ENCODE measurements at regions not wholly inside any gene's neighbourhood (a gene's known extent, or its start where the extent isn't known, plus 50 kb on each side); places are given as distances from the start of the nearest gene placed in this dataset.

- DNase-seq (ENCODE audit: low read depth, low spot score), result no peak
These were observed 552.3 kb upstream of the ARGLU1 start for GRCh38 chr13:107119989-107120881.

DNA sequence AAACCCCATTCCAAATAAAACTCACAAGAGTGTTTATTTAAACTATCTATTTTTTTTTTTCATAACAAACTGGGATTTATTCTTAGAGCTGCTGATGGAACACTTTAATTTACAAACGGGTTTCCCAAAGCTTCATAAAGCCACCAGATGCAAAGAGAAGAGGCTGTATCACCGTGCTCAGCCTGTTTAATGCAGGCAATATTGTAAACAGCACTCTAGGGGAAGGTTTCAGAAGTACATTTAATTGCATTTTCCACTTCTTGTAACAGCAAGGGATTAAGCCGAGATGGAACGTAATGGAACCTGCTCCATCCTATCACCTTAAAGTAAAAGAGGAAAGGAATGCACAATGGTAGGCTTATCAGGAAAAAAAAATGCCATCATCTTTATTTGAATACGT, 550.6 kb upstream of the ARGLU1 start:
- DNase-seq (ENCODE audit: low read depth, low spot score), result no peak

DNA sequence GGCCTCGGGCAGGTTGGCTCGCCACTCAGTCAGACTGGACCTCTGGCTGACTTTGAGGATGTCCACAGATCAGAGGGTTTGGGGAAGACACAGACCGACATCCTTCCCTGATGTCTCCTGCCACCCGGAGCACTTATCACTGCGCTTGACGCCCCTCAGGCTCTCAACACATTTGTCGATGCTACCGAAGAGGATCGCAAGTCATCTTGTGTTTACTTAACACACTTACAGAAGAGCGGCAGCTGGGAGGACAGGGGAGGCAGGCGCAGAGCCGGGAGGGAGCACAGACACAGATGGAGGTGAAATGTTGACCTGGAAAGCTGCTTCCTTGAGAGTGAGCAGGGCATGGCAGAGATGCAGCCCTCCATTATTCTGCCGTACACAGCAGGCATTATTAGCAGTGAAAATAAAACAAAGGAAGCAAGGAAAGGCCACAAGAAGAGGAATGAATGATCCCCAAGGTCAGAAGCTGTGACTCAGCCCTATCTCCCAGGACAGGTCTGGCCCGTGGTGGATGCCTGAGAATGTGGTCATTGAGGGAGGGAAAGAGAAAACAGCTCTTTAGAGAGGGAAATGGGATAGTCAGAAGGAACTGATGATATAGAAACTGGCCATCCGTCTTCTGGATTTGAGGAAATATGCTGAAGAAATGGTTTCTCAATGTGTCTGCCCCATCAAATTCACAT, 549.5 kb upstream of the ARGLU1 start:
- no peak for DNase-seq (ENCODE audit: low read depth, low spot score)

- DNase-seq (ENCODE audit: low read depth, low spot score), result no peak
These were observed 545.5 kb upstream of the ARGLU1 start for GRCh38 chr13:107113387-107113786.

DNA sequence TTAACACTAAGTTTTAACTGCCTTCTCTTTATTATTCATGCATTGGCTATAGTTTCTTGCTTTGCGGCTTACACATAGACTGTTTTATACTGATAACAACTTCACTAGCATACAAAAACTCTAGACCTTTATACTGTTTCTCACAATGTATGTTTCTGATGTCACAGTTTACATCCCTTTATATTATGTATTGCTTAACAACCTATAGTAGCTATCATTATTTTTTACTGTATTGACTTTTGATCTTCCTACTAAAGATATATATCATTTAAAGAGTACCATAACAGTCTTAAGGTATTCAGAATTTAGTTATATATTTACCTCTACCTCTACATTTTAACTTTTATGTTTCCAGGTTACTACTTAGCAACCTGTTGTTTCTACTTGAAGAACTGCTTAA, 543.3 kb upstream of the ARGLU1 start:
- DNase-seq (ENCODE audit: low read depth, low spot score), result no peak

GRCh38 chr13:107104631-107105030, 536.7 kb upstream of the ARGLU1 start:
- DNase-seq (ENCODE audit: low read depth, low spot score), result no peak

DNA sequence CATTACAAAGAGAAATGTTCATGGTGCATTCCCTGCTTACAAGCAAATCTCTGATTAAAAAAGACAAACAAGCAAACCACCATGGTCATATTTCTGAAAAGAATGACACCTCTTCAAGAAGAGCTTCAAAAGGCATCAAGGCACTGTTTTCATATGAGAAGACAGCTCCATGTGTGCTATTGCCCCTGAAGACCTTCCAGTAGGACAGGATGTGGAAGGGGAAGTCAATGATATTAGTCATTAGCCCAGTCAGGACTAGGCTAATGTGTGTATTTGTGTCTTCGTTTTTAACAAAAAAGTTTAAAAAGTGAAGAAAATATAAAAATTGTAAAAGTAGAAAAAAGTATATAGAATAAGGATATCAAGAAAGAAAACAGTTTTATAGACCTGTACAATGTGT, 534.7 kb upstream of the ARGLU1 start:
- no peak for DNase-seq (ENCODE audit: low read depth, low spot score)

DNA sequence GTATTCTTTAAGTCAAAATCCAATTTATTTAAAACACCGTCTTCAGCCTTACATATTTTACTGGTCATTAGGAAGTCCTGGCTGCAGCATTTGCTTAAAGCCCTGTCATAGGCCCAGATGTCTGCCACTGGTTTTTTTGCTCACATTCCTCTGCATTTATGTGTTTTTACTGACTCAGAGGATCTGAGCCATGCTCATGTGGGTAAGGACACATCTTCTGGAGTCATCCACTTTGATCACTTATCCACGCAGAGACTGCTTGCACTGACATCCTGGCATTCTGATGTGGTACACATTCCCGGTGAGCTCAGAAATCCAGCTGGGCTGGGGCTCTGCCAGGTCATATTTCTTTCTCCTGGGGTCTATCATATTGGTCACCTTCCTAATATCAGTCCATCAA, 531.7 kb upstream of the ARGLU1 start:
- no peak for DNase-seq (ENCODE audit: low read depth, low spot score)

DNA sequence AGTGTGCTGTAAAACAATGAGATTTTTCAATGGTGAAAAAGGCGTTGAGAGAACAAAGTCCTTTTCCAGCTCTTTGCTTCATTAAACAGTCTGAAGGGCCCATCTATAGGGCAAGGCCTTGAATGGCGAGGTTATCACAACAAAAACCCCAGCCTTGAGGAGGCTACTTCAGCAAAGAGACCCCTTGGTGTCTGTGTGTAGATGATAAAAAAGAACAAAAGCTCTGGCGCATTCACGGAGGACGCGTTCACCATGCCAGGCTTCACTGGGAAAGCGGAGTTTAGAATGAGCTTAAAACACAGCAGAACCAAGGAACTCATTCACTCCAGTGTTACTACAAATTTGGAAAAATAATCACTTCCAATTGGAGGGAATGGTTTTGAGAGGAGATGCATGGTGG, 530.0 kb upstream of the ARGLU1 start:
- no peak for DNase-seq (ENCODE audit: low read depth, low spot score)

DNA sequence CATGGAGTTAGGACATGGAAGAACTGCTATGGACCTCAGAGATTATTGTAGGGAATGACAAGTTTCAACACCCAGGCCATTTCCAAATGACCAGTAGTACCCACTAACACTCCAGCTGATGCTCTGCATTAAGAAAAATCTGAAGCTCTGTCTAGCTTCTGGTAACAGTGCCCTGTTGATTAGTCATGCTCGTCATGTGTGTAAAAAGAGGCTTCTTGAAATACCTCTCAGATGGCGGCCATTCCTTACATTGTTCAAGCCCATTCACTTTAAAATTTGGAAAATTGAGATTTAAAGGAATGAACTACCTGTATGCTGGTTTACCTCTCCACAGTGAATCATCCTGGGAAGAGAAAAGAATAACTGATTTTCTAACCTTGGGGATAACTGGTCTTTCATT, 527.9 kb upstream of the ARGLU1 start:
- DNase-seq (ENCODE audit: low read depth, low spot score), result no peak

DNA sequence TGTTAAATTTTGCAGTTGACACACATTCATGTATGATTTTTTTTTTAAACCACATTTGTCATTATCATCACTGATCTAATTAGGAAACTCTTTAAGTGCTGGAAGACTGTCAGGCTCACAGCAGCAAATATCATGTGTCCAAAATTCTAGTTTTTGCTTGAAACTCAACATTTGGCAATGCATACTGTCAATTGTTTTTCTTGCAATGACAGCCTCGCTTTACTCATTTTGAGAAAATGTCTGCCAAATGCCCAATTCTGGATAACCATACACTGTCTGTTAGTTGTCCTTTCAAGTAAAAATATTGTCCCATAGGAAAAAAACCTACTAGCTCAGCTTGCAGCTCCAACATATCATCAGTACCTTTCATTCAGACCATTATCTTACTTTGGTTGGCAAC, 523.9 kb upstream of the ARGLU1 start:
- no peak for DNase-seq (ENCODE audit: low read depth, low spot score)

DNA sequence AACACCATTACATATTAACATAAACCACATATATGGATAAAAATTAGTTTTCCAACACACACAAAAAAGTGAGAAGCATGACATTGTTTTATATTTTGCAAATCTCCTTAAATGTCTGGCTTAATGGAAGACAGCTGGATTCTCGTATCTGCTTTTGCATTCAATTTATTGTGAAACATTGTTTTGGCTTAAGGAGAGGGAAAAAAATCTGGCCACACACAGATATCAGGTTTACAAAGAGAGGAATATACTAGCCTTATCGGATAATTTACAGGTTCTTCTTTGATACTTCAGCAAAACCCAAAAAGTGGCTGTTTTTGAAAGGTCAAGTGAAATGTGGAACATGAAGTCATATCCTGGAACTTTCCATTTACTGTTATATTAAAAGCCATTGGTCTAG, 523.5 kb upstream of the ARGLU1 start:
- no peak for DNase-seq (ENCODE audit: low read depth, low spot score)

DNA sequence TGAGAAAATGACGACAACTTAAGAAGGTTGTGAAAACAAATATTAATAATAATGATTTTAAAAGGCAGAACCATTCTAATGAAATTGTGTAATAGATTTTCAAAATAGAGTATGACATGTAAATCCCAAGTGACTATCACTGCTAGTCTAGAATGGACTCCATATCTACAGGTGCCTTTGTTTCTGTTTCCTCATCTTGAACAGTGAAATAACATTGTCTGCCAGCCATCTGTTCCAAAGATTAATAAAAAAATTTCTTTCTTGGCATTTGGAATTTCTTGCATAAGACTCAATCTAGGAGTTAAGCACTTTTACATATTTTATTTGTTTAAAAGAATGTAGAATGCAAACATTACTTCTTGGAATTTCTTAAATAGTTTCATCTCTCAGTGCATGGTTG, 520.1 kb upstream of the ARGLU1 start:
- no peak for DNase-seq (ENCODE audit: low read depth, low spot score)

GRCh38 chr13:107079423-107080049, 511.6 kb upstream of the ARGLU1 start:
- no peak for DNase-seq (ENCODE audit: low read depth, low spot score)

DNA sequence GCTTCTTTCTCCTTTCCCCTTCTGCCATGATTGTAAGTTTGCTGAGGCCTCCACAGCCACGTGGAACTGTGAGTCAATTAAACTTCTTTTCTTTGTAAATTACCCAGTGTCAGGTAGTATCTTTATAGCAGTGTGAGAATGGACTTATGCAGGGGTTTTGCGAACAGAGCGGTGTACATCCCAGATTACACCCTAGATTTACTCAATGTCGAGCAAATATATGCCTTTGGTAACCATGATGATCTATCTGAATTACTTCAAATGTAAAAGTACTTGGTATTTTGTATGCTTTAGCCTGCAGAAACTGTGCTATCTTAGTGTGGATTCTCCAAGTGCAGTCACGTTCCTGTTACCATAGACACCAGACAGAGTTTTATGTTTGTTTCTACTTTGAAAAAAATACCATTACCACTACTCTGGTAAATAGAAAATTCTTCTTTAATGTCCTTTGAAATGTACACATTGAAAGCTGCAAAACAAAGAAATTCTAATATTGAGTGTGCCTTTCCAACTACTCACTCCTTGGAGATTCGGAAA, 510.4 kb upstream of the ARGLU1 start:
- no peak for DNase-seq (ENCODE audit: low read depth, low spot score)

- no peak for DNase-seq (ENCODE audit: low read depth, low spot score)
These were observed 508.9 kb upstream of the ARGLU1 start for GRCh38 chr13:107076801-107077200.

DNA sequence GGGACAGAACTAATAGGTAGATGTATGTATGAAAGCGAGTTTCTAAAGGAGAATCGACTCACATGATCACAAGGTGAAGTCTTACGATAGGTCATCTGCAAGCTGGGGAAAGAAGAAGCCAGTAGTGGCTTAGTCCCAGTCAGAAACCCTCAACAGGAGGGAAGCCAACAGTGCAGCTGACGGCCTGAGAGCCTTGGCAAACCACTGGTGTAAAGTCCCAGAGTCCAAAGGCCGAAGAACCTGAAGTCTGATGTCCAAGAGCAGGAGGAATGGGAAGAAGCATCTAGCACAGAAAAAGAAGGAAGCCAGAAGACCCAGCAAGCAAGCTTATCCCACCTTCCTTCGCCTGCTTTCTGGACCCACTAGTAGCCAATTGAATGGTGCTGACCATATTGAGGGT, 507.6 kb upstream of the ARGLU1 start:
- DNase-seq (ENCODE audit: low read depth, low spot score), result no peak

- DNase-seq (ENCODE audit: low read depth, low spot score), result no peak
These were observed 502.9 kb upstream of the ARGLU1 start for GRCh38 chr13:107070792-107071191.

DNA sequence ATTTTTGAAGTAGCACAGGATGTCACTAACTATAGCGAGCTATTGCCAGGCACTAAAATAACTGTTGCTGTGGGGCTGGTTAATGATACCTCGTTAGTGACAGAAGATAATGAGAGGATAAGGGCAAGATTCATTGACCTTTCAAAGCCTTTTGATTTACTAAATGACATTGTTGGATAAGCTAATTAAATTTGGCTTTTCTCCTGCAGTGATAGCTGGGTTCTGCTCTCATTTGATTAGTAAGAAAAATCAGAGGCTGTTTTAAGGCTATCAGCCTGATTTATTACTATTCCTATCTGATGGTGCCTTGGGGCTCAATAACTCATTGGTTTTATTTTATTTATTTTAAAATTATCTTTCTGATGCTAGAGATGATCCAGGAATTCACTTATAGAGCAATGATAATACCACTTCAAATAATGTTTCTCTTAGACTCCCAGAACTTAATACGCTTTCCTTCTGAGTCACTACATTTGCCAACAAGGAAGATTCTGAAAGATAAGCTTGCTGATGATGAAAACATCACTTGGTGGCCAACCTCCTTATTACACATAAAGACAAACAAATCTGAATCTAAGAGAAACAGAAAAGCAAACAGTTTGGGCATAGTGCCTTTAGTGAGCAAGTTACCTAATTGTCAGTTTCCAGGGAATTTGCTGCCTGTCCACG, 501.3 kb upstream of the ARGLU1 start:
- no peak for DNase-seq (ENCODE audit: low read depth, low spot score)

- no peak for DNase-seq (ENCODE audit: low read depth, low spot score)
These were observed 499.4 kb upstream of the ARGLU1 start for GRCh38 chr13:107067381-107067780.

DNA sequence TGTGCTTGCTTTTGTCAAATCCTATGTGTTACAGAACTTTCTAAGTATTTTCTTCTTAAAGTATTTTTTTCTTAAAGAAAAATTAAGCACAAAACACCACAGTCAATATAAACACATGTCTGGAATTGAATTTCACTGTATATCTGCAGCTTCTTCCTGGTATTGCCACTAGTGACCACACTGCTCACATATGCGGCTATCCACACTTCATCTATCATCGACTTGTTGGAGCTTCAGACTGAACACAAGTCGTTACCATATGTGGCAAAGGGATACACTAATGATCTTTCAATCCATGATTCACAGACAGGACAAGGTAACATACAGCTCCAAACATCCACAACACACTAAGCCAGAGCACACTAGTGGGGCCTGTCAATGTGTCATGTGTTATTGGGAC, 498.4 kb upstream of the ARGLU1 start:
- DNase-seq (ENCODE audit: low read depth, low spot score), result no peak

- DNase-seq (ENCODE audit: low read depth, low spot score), result no peak
These were observed 497.1 kb upstream of the ARGLU1 start for GRCh38 chr13:107065036-107065435.

All from activated CD4-positive, CD25-positive, alpha-beta regulatory T cell treated with anti-CD3 and anti-CD28 coated beads, Interleukin-2, amount 50 U/mL, for 16 hours (primary cell).